ENCODE measurements at regions not wholly inside any gene's neighbourhood (a gene's known extent, or its start where the extent isn't known, plus 50 kb on each side); places are given as distances from the start of the nearest gene placed in this dataset.

- TF ChIP-seq ARNTL (CRISPR knock-in tag; IDR thresholded peaks at IDR 0.05; ENCODE audit: borderline replicate concordance, low read depth) (no peak), CSDC2 (CRISPR knock-in tag; IDR thresholded peaks at IDR 0.05) (no peak), TSHZ2 (CRISPR knock-in tag; IDR thresholded peaks at IDR 0.05) (no peak), ESRRG (CRISPR knock-in tag; IDR thresholded peaks at IDR 0.05) (no peak), SNAI2 (CRISPR knock-in tag; IDR thresholded peaks at IDR 0.05) (no peak), PPARA (CRISPR knock-in tag; IDR thresholded peaks at IDR 0.05; ENCODE audit: borderline replicate concordance) (no peak), ZFP30 (CRISPR knock-in tag; IDR thresholded peaks at IDR 0.05) (no peak), ZNF70 (CRISPR knock-in tag; IDR thresholded peaks at IDR 0.05) (no peak), RARB (CRISPR knock-in tag; IDR thresholded peaks at IDR 0.05) (no peak)
- ATAC-seq: no peak
Measured at GRCh38 chr1:87979079-87979478, 650.4 kb downstream of the LMO4 start.

- TF ChIP-seq GLIS3 (CRISPR knock-in tag; IDR thresholded peaks at IDR 0.05) (no peak), ZFP30 (CRISPR knock-in tag; IDR thresholded peaks at IDR 0.05) (no peak), CSRNP3 (CRISPR knock-in tag; IDR thresholded peaks at IDR 0.05) (no peak), BACH2 (CRISPR knock-in tag; IDR thresholded peaks at IDR 0.05; ENCODE audit: borderline replicate concordance) (no peak), TOX (CRISPR knock-in tag; IDR thresholded peaks at IDR 0.05; ENCODE audit: borderline replicate concordance) (no peak), ZNF70 (CRISPR knock-in tag; IDR thresholded peaks at IDR 0.05) (no peak), ZC3H10 (CRISPR knock-in tag; IDR thresholded peaks at IDR 0.05) (no peak), TCF4 (CRISPR knock-in tag; IDR thresholded peaks at IDR 0.05; ENCODE audit: borderline replicate concordance) (no peak), PPARA (CRISPR knock-in tag; IDR thresholded peaks at IDR 0.05; ENCODE audit: borderline replicate concordance) (no peak), ARNTL (CRISPR knock-in tag; IDR thresholded peaks at IDR 0.05; ENCODE audit: borderline replicate concordance, low read depth) (no peak), PATZ1 (CRISPR knock-in tag; IDR thresholded peaks at IDR 0.05; ENCODE audit: borderline replicate concordance) (no peak)
- ATAC-seq: no peak
Measured at GRCh38 chr1:87980494-87980893, 651.8 kb downstream of the LMO4 start.

- no peak for ATAC-seq
Measured at GRCh38 chr1:87981386-87981785, 652.7 kb downstream of the LMO4 start.

More at GRCh38 chr1:87981386-87981785, 652.7 kb downstream of the LMO4 start:
- TF ChIP-seq ZNF565 (CRISPR knock-in tag; conservative IDR thresholded peaks at IDR 0.05; ENCODE audit: low read depth) (no peak), PPARA (CRISPR knock-in tag; IDR thresholded peaks at IDR 0.05; ENCODE audit: borderline replicate concordance) (no peak), TSHZ2 (CRISPR knock-in tag; IDR thresholded peaks at IDR 0.05) (no peak), GLIS3 (CRISPR knock-in tag; IDR thresholded peaks at IDR 0.05) (no peak), ZNF70 (CRISPR knock-in tag; IDR thresholded peaks at IDR 0.05) (no peak), CSRNP3 (CRISPR knock-in tag; IDR thresholded peaks at IDR 0.05) (no peak), TOX (CRISPR knock-in tag; IDR thresholded peaks at IDR 0.05; ENCODE audit: borderline replicate concordance) (no peak), BACH2 (CRISPR knock-in tag; IDR thresholded peaks at IDR 0.05; ENCODE audit: borderline replicate concordance) (no peak), ISL1 (CRISPR knock-in tag; IDR thresholded peaks at IDR 0.05) (no peak), ZFP30 (CRISPR knock-in tag; IDR thresholded peaks at IDR 0.05) (no peak), OSR1 (CRISPR knock-in tag; IDR thresholded peaks at IDR 0.05) (no peak), ZFP3 (CRISPR knock-in tag; IDR thresholded peaks at IDR 0.05) (no peak), CSDC2 (CRISPR knock-in tag; IDR thresholded peaks at IDR 0.05) (no peak), RARB (CRISPR knock-in tag; IDR thresholded peaks at IDR 0.05) (no peak)
